HCT116 (cell line): ENCODE measurements at regions not wholly inside any gene's neighbourhood (a gene's known extent, or its start where the extent isn't known, plus 50 kb on each side); places are given as distances from the start of the nearest gene placed in this dataset.

ENCODE experiments used
- CTCF ChIP-seq, 3 experiments: fragments of 200-600 bp in 1 of 3; sonication (generic) in 1 of 3; IDR thresholded peaks in 2 of 3; conservative IDR thresholded peaks in 1 of 3; 2 replicates each; pipeline ENCODE4 v1.5.1; 2012 to 2017; ENCODE audit warnings: low read depth in 2 of 3, low read length in 2 of 3, antibody characterized with exemption in 1 of 3, borderline replicate concordance in 1 of 3, control low read depth in 1 of 3, mild to moderate bottlenecking in 1 of 3, mixed read lengths in 1 of 3, mixed run types in 1 of 3, moderate library complexity in 1 of 3; ENCODE audit not compliant: insufficient read depth in 1 of 3
- ELF1 ChIP-seq: IDR thresholded peaks from 2 replicates; pipeline ENCODE4 v1.6.1; 2012; ENCODE audit warnings: low read depth, borderline replicate concordance
- FOSL1 ChIP-seq: IDR thresholded peaks from 2 replicates; pipeline ENCODE4 v1.6.1; 2012; ENCODE audit warnings: low read depth
- JUND ChIP-seq: IDR thresholded peaks from 2 replicates; pipeline ENCODE4 v1.6.1; 2012
- MAX ChIP-seq: IDR thresholded peaks from 2 replicates; pipeline ENCODE4 v1.6.1; 2012
- POLR2A ChIP-seq: IDR thresholded peaks from 2 replicates; pipeline ENCODE4 v1.7.0; 2011; ENCODE audit warnings: borderline replicate concordance; ENCODE audit not compliant: insufficient read depth, insufficient read length; ENCODE audit errors: extremely low read depth
- POLR2AphosphoS5 ChIP-seq: IDR thresholded peaks from 2 replicates; pipeline ENCODE4 v1.6.1; 2011; ENCODE audit warnings: mild to moderate bottlenecking, low read depth, low read length, moderate library complexity
- RAD21 ChIP-seq: IDR thresholded peaks from 2 replicates; pipeline ENCODE4 v1.6.1; 2012; ENCODE audit warnings: low read depth, mild to moderate bottlenecking
- REST ChIP-seq: IDR thresholded peaks from 2 replicates; pipeline ENCODE4 v1.6.1; 2012; ENCODE audit warnings: low read depth
- SIN3A ChIP-seq: IDR thresholded peaks from 2 replicates; pipeline ENCODE4 v1.6.1; 2012; ENCODE audit warnings: low read depth
- ZBTB33 ChIP-seq: IDR thresholded peaks from 2 replicates; pipeline ENCODE4 v1.6.1; 2011; ENCODE audit warnings: mild to moderate bottlenecking, low read length, moderate library complexity; ENCODE audit not compliant: insufficient replicate concordance; ENCODE audit errors: extremely low read depth
- ZFX ChIP-seq: fragments of 450-650 bp; IDR thresholded peaks from 2 replicates; pipeline ENCODE4 v1.6.1; 2017

- no peak for TF ChIP-seq POLR2A
- no peak for TF ChIP-seq CTCF (IDR thresholded peaks at IDR 0.05 in 2 of 3, conservative IDR thresholded peaks at IDR 0.05 in 1 of 3; ENCODE audit: borderline replicate concordance in 1 of 3, insufficient read depth in 1 of 3, low read depth in 2 of 3, low read length in 2 of 3)
- TF ChIP-seq REST = no peak
- TF ChIP-seq SIN3A = no peak
- TF ChIP-seq ELF1 = no peak
- no peak for TF ChIP-seq ZBTB33
- TF ChIP-seq JUND = no peak
- no peak for TF ChIP-seq ZFX
- TF ChIP-seq POLR2AphosphoS5 = no peak
- TF ChIP-seq FOSL1 = no peak
- no peak for TF ChIP-seq RAD21
- TF ChIP-seq MAX = no peak
Measured at GRCh38 chr21:27403011-27403410, 436.1 kb upstream of the ADAMTS5 start.
